PC-9 (cell line): ENCODE measurements at regions not wholly inside any gene's neighbourhood (a gene's known extent, or its start where the extent isn't known, plus 50 kb on each side); places are given as distances from the start of the nearest gene placed in this dataset.

Experiments
- BruUV-seq: library from RNA; stranded (reverse); fragments of 400-500 nt; replicated peaks from 2 replicates; lab custom pipeline; 2021; lab: Mats Ljungman, UMichigan
- CTCF ChIA-PET: fragments of 300-600 bp; sonication (Branson Sonifier 250); formaldehyde crosslinking; loops from one replicate; lab custom pipeline; 2022; ENCODE audit warnings: antibody characterized with exemption; lab: Charles Lee
- POLR2A ChIA-PET: fragments of 300-600 bp; sonication (Branson Sonifier 250); formaldehyde crosslinking; loops from one replicate; lab custom pipeline; 2022; ENCODE audit warnings: antibody characterized with exemption; ENCODE audit not compliant: unreplicated experiment; lab: Charles Lee
- DNase-seq, 2 experiments: peaks; one replicate each; pipeline versions ENCODE4 v3.0.0 to v3.0.0-alpha.2; 2015 to 2022; ENCODE audit warnings: mixed read lengths in 1 of 2
- H2AFZ ChIP-seq: fragments of 200-600 bp; sonication (generic); 2 replicates; pipeline ENCODE4 v1.8.1; 2017; ENCODE audit warnings: antibody characterized with exemption
- H3F3A ChIP-seq: fragments of 200-600 bp; sonication (generic); 2 replicates; pipeline ENCODE4 v1.8.1; 2017; ENCODE audit warnings: antibody characterized with exemption, mild to moderate bottlenecking, low read depth; ENCODE audit not compliant: insufficient read depth
- H3K27ac ChIP-seq: fragments of 200-600 bp; sonication (generic); 2 replicates; pipeline ENCODE4 v1.6.1; 2016; ENCODE audit warnings: mixed run types
- H3K27me3 ChIP-seq: fragments of 200-600 bp; sonication (generic); 2 replicates; pipeline ENCODE4 v1.6.1; 2016; ENCODE audit warnings: low read depth, mixed run types; ENCODE audit not compliant: insufficient read depth
- H3K36me3 ChIP-seq: fragments of 200-600 bp; sonication (generic); 2 replicates; pipeline ENCODE4 v1.6.1; 2016; ENCODE audit warnings: low read depth, mixed run types
- H3K4me1 ChIP-seq: fragments of 200-600 bp; sonication (generic); replicated peaks from 2 replicates; pipeline ENCODE4 v1.6.1; 2016; ENCODE audit warnings: mixed run types; ENCODE audit not compliant: insufficient read depth
- H3K4me2 ChIP-seq: fragments of 200-600 bp; sonication (generic); 2 replicates; pipeline ENCODE4 v1.6.1; 2017; ENCODE audit warnings: mixed run types
- H3K4me3 ChIP-seq: fragments of 200-600 bp; sonication (generic); 2 replicates; pipeline ENCODE4 v1.6.1; 2016; ENCODE audit warnings: mixed run types
- H3K79me2 ChIP-seq: fragments of 200-600 bp; sonication (generic); 2 replicates; pipeline ENCODE4 v1.6.1; 2017; ENCODE audit warnings: low read depth, mixed run types
- H3K9me2 ChIP-seq: fragments of 200-600 bp; sonication (generic); 2 replicates; pipeline ENCODE4 v1.8.1; 2017; ENCODE audit warnings: mild to moderate bottlenecking; ENCODE audit not compliant: insufficient read depth
- H3K9me3 ChIP-seq: fragments of 200-600 bp; sonication (generic); 2 replicates; pipeline ENCODE4 v1.8.1; 2016; ENCODE audit warnings: low read depth; ENCODE audit not compliant: insufficient read depth
- H4K20me1 ChIP-seq: fragments of 200-600 bp; sonication (generic); 2 replicates; pipeline ENCODE4 v1.8.1; 2017; ENCODE audit not compliant: insufficient read depth
- EZH2 ChIP-seq: fragments of 200-600 bp; sonication (generic); IDR thresholded peaks from 2 replicates; pipeline ENCODE4 v1.8.0; 2017; ENCODE audit warnings: antibody characterized with exemption, low read depth
- intact Hi-C: fragments of 100-400 bp; cut with micrococcal nuclease; formaldehyde crosslinking; loops from one replicate; pipeline ENCODE4 v1.10.0; 2022; ENCODE audit not compliant: unreplicated experiment
- TF ChIP-seq, protein P1 (sequence below): fragments of 200-600 bp; sonication (generic); conservative IDR thresholded peaks from 2 replicates; pipeline ENCODE4 v1.6.1; 2017; ENCODE audit warnings: mixed run types, antibody characterized with exemption, mild to moderate bottlenecking, moderate library complexity

- Histone ChIP-seq H3K36me3 (no peaks in the 10 kb centered on the region), H3K4me1 (no peaks in the 10 kb centered on the region), H3K27ac (no peak overlapping the region), H3F3A (no peaks in the 10 kb centered on the region), H3K4me2 (no peak overlapping the region), H3K4me3 (no peak overlapping the region), H4K20me1 (no peaks in the 10 kb centered on the region), H3K9me3 (no peaks in the 10 kb centered on the region), H3K79me2 (no peaks in the 10 kb centered on the region), H3K27me3 (peaks cover 21% of the 10 kb centered on the region; the same call in 1 of the 2 replicates), H3K9me2 (no peaks in the 10 kb centered on the region), H2AFZ (no peak overlapping the region)
- no peak for DNase-seq
- intact Hi-C loops: no loop called here
- POLR2A ChIA-PET: no interaction called here
- TF ChIP-seq, protein P1, sequence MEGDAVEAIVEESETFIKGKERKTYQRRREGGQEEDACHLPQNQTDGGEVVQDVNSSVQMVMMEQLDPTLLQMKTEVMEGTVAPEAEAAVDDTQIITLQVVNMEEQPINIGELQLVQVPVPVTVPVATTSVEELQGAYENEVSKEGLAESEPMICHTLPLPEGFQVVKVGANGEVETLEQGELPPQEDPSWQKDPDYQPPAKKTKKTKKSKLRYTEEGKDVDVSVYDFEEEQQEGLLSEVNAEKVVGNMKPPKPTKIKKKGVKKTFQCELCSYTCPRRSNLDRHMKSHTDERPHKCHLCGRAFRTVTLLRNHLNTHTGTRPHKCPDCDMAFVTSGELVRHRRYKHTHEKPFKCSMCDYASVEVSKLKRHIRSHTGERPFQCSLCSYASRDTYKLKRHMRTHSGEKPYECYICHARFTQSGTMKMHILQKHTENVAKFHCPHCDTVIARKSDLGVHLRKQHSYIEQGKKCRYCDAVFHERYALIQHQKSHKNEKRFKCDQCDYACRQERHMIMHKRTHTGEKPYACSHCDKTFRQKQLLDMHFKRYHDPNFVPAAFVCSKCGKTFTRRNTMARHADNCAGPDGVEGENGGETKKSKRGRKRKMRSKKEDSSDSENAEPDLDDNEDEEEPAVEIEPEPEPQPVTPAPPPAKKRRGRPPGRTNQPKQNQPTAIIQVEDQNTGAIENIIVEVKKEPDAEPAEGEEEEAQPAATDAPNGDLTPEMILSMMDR: no peak
- TF ChIP-seq EZH2: no peak
- CTCF ChIA-PET: no interaction called here
- no TSS peak for BruUV-seq
These were observed 121.6 kb upstream of the HS3ST4 start for GRCh38 chr16:25570131-25570530.

- Histone ChIP-seq H3K27me3 (peaks cover 17% of the 10 kb centered on the region; the same call in 1 of the 2 replicates), H3K79me2 (no peaks in the 10 kb centered on the region), H3K4me1 (no peaks in the 10 kb centered on the region), H3K36me3 (no peaks in the 10 kb centered on the region), H3F3A (no peaks in the 10 kb centered on the region), H3K27ac (no peak overlapping the region), H2AFZ (no peak overlapping the region), H3K4me3 (no peak overlapping the region), H3K9me2 (no peaks in the 10 kb centered on the region), H3K4me2 (no peak overlapping the region), H4K20me1 (no peaks in the 10 kb centered on the region), H3K9me3 (no peaks in the 10 kb centered on the region)
- no peak for DNase-seq
- TF ChIP-seq, protein P1: no peak
- TF ChIP-seq EZH2: no peak
- no TSS peak for BruUV-seq
- intact Hi-C loops: no loop called here
- POLR2A ChIA-PET: no interaction called here
- CTCF ChIA-PET: no interaction called here
These were observed 122.8 kb upstream of the HS3ST4 start for GRCh38 chr16:25568991-25569390.

DNA sequence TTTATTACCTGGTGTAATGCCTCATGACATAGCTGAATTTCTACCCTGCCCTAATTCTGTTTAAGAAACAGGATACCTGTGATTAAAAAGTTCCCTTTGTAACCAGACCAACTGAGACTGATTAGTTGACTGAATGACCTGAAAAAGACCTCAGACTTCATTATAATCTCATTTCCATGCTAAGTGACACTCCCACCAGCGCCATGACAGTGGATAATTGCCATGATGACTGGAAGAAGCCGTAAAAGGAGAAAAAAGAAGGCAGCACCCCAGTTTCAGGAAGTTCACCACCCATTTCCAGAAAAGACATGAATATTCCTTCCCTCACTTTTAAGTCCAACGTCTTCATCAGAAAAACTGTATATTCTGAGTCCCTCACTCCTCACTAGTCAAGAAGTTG, 125.6 kb upstream of the HS3ST4 start:
- Histone ChIP-seq H3K4me2 (no peak overlapping the region), H3K79me2 (no peaks in the 10 kb centered on the region), H3K36me3 (no peaks in the 10 kb centered on the region), H3K27me3 (peaks cover 8% of the 10 kb centered on the region; the same call in 1 of the 2 replicates), H3K27ac (no peak overlapping the region), H3K9me3 (no peaks in the 10 kb centered on the region), H3F3A (no peaks in the 10 kb centered on the region), H2AFZ (no peak overlapping the region), H3K4me1 (no peaks in the 10 kb centered on the region), H3K9me2 (no peaks in the 10 kb centered on the region), H4K20me1 (no peaks in the 10 kb centered on the region), H3K4me3 (no peak overlapping the region)
- intact Hi-C loops: no loop called here
- DNase-seq: no peak
- no peak for TF ChIP-seq EZH2
- TF ChIP-seq, protein P1: no peak
- POLR2A ChIA-PET: no interaction called here
- no TSS peak for BruUV-seq
- CTCF ChIA-PET: no interaction called here
